ENCODE measurements at regions not wholly inside any gene's neighbourhood (a gene's known extent, or its start where the extent isn't known, plus 50 kb on each side); places are given as distances from the start of the nearest gene placed in this dataset.

GRCh38 chr13:50377726-50378270 is 362.6 kb downstream of the KCNRG start:
- TF ChIP-seq CTCF (IDR thresholded peaks at IDR 0.05) (no peak), POLR2A (IDR thresholded peaks at IDR 0.05) (no peak)

Measured in heart left ventricle (tissue), 13 donors.